ENCODE measurements at regions not wholly inside any gene's neighbourhood (a gene's known extent, or its start where the extent isn't known, plus 50 kb on each side); places are given as distances from the start of the nearest gene placed in this dataset.

- TF ChIP-seq CTCF (IDR thresholded peaks at IDR 0.05; ENCODE audit: low read length) (no peak), EZH2 (IDR thresholded peaks at IDR 0.05; ENCODE audit: borderline replicate concordance, low read length) (no peak)
Observed at GRCh38 chr4:97252615-97253154, 890.6 kb downstream of the STPG2 start.
